ENCODE measurements at regions not wholly inside any gene's neighbourhood (a gene's known extent, or its start where the extent isn't known, plus 50 kb on each side); places are given as distances from the start of the nearest gene placed in this dataset.
"Not testable (repeated sequence)": the region's sequence is repeated elsewhere in the genome, so short reads cannot be mapped to it uniquely, and the experiment has no call there.

- no peaks in the 10 kb centered on the region for H4K20me1 ChIP-seq (ENCODE audit: insufficient read depth)
- CTCF ChIA-PET = no interaction called here
Observed at GRCh38 chr6:60991427-60992028, 1294.5 kb downstream of the KHDRBS2 start.

GRCh38 chr6:60952500-60952899 lies 1333.5 kb downstream of the KHDRBS2 start:
- H3K4me2 ChIP-seq = no peak overlapping the region
- H4K20me1 ChIP-seq (ENCODE audit: insufficient read depth) = no peaks in the 10 kb centered on the region
- no peaks in the 10 kb centered on the region for H3K4me1 ChIP-seq (replicated peaks; ENCODE audit: insufficient read depth)
- no peaks in the 10 kb centered on the region for H3K36me3 ChIP-seq (ENCODE audit: low read depth)
- intact Hi-C loops (cut with micrococcal nuclease; ENCODE audit: unreplicated experiment) = no loop called here
- H3K79me2 ChIP-seq (ENCODE audit: low read depth) = no peaks in the 10 kb centered on the region
- no peaks in the 10 kb centered on the region for H3K9me3 ChIP-seq (ENCODE audit: insufficient read depth, low read depth)
- no peaks in the 10 kb centered on the region for H3K9me2 ChIP-seq (ENCODE audit: insufficient read depth)
- ChIA-PET POLR2A (ENCODE audit: unreplicated experiment) (no interaction called here), CTCF (no interaction called here)
- no peak overlapping the region for H3K27ac ChIP-seq
- TF ChIP-seq, protein P1, sequence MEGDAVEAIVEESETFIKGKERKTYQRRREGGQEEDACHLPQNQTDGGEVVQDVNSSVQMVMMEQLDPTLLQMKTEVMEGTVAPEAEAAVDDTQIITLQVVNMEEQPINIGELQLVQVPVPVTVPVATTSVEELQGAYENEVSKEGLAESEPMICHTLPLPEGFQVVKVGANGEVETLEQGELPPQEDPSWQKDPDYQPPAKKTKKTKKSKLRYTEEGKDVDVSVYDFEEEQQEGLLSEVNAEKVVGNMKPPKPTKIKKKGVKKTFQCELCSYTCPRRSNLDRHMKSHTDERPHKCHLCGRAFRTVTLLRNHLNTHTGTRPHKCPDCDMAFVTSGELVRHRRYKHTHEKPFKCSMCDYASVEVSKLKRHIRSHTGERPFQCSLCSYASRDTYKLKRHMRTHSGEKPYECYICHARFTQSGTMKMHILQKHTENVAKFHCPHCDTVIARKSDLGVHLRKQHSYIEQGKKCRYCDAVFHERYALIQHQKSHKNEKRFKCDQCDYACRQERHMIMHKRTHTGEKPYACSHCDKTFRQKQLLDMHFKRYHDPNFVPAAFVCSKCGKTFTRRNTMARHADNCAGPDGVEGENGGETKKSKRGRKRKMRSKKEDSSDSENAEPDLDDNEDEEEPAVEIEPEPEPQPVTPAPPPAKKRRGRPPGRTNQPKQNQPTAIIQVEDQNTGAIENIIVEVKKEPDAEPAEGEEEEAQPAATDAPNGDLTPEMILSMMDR (conservative IDR thresholded peaks at IDR 0.05) = no peak
- TF ChIP-seq EZH2 (IDR thresholded peaks at IDR 0.05; ENCODE audit: low read depth) = no peak
- DNase-seq = no peak
- no TSS peak for BruUV-seq (replicated peaks)
- H3F3A ChIP-seq (ENCODE audit: insufficient read depth, low read depth) = no peaks in the 10 kb centered on the region
- H3K4me3 ChIP-seq = no peak overlapping the region
- H2AFZ ChIP-seq = no peak overlapping the region
- no peaks in the 10 kb centered on the region for H3K27me3 ChIP-seq (ENCODE audit: insufficient read depth, low read depth)

More at GRCh38 chr6:60991427-60992028, 1294.5 kb downstream of the KHDRBS2 start:
- Histone ChIP-seq H3K4me2 (no peak overlapping the region), H3K9me3 (ENCODE audit: insufficient read depth, low read depth) (no peaks in the 10 kb centered on the region), H2AFZ (no peak overlapping the region), H3K4me3 (no peak overlapping the region), H3K36me3 (ENCODE audit: low read depth) (no peaks in the 10 kb centered on the region), H3F3A (ENCODE audit: insufficient read depth, low read depth) (no peaks in the 10 kb centered on the region), H3K9me2 (ENCODE audit: insufficient read depth) (no peaks in the 10 kb centered on the region), H3K79me2 (ENCODE audit: low read depth) (no peaks in the 10 kb centered on the region), H3K27me3 (ENCODE audit: insufficient read depth, low read depth) (0 out of 2 replicates have a peak, but pooled peaks cover 4% of the 10 kb centered on the region), H3K4me1 (replicated peaks; ENCODE audit: insufficient read depth) (no peaks in the 10 kb centered on the region), H3K27ac (no peak overlapping the region)
- intact Hi-C loops (cut with micrococcal nuclease; ENCODE audit: unreplicated experiment) = no loop called here
- POLR2A ChIA-PET (ENCODE audit: unreplicated experiment) = no interaction called here
- DNase-seq = no peak
- BruUV-seq (replicated peaks) = no TSS peak
- TF ChIP-seq EZH2 (IDR thresholded peaks at IDR 0.05; ENCODE audit: low read depth) = no peak
- TF ChIP-seq, protein P1 (conservative IDR thresholded peaks at IDR 0.05) = no peak

- H3K9me2 ChIP-seq (ENCODE audit: insufficient read depth); H3F3A ChIP-seq (ENCODE audit: insufficient read depth, low read depth); POLR2A ChIA-PET (ENCODE audit: unreplicated experiment); H3K79me2 ChIP-seq (ENCODE audit: low read depth); H3K4me1 ChIP-seq (replicated peaks; ENCODE audit: insufficient read depth); H3K9me3 ChIP-seq (ENCODE audit: insufficient read depth, low read depth); H3K4me2 ChIP-seq; H3K36me3 ChIP-seq (ENCODE audit: low read depth); DNase-seq; intact Hi-C loops (cut with micrococcal nuclease; ENCODE audit: unreplicated experiment); CTCF ChIA-PET; H3K4me3 ChIP-seq; H4K20me1 ChIP-seq (ENCODE audit: insufficient read depth); H3K27me3 ChIP-seq (ENCODE audit: insufficient read depth, low read depth); H3K27ac ChIP-seq; H2AFZ ChIP-seq; BruUV-seq (replicated peaks): not testable (repeated sequence)
Observed at GRCh38 chr6:60950221-60950923, 1335.7 kb downstream of the KHDRBS2 start.

DNA sequence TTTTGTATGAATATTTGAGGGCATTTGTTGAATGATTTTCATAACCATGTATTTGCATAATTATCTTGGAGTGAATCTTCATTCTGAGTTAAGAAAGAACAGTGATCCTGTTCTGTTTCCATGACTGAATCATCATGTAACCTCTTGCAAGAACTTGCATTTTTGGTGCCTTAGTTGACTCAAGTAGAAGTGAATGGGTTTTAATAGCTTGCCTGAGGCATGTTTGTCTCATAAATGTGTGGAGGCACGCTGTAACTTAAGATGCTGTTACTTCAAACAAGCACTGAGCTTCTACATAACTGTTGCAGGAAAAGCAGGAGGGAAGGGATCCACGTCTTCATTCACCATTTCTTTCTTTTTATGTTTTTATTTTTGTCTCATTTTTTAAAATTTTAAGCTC lies 1338.6 kb downstream of the KHDRBS2 start:
- CTCF ChIA-PET; H3F3A ChIP-seq (ENCODE audit: insufficient read depth, low read depth); H3K9me3 ChIP-seq (ENCODE audit: insufficient read depth, low read depth); H3K4me2 ChIP-seq; BruUV-seq (replicated peaks); H3K4me1 ChIP-seq (replicated peaks; ENCODE audit: insufficient read depth); POLR2A ChIA-PET (ENCODE audit: unreplicated experiment); H3K27ac ChIP-seq; H4K20me1 ChIP-seq (ENCODE audit: insufficient read depth); H3K4me3 ChIP-seq; intact Hi-C loops (cut with micrococcal nuclease; ENCODE audit: unreplicated experiment); DNase-seq; H3K79me2 ChIP-seq (ENCODE audit: low read depth); H3K9me2 ChIP-seq (ENCODE audit: insufficient read depth); H3K36me3 ChIP-seq (ENCODE audit: low read depth); H2AFZ ChIP-seq; H3K27me3 ChIP-seq (ENCODE audit: insufficient read depth, low read depth): not testable (repeated sequence)

- H3F3A ChIP-seq (ENCODE audit: insufficient read depth, low read depth); DNase-seq; H2AFZ ChIP-seq; POLR2A ChIA-PET (ENCODE audit: unreplicated experiment); H3K9me3 ChIP-seq (ENCODE audit: insufficient read depth, low read depth); H3K27me3 ChIP-seq (ENCODE audit: insufficient read depth, low read depth); H3K4me2 ChIP-seq; H3K36me3 ChIP-seq (ENCODE audit: low read depth); H3K79me2 ChIP-seq (ENCODE audit: low read depth); H4K20me1 ChIP-seq (ENCODE audit: insufficient read depth); H3K9me2 ChIP-seq (ENCODE audit: insufficient read depth); CTCF ChIA-PET; BruUV-seq (replicated peaks); intact Hi-C loops (cut with micrococcal nuclease; ENCODE audit: unreplicated experiment); H3K4me3 ChIP-seq; H3K27ac ChIP-seq; H3K4me1 ChIP-seq (replicated peaks; ENCODE audit: insufficient read depth): not testable (repeated sequence)
Observed at GRCh38 chr6:60944803-60945202, 1341.2 kb downstream of the KHDRBS2 start.

All from PC-9 (cell line).